GM21529 (cell line): ENCODE measurements at regions not wholly inside any gene's neighbourhood (a gene's known extent, or its start where the extent isn't known, plus 50 kb on each side); places are given as distances from the start of the nearest gene placed in this dataset.

Experiments used
- ATAC-seq: cut with Tn5 transposase; IDR thresholded peaks from one replicate; pipeline ENCODE4 v1.9.1; 2021; ENCODE audit not compliant: unreplicated experiment

- no peak for ATAC-seq
Measured at GRCh38 chrX:88397551-88397950, 349.5 kb upstream of the CPXCR1 start.

GRCh38 chrX:88416002-88416401, 331.0 kb upstream of the CPXCR1 start:
- ATAC-seq: no peak

GRCh38 chrX:88416965-88417364, 330.1 kb upstream of the CPXCR1 start:
- no peak for ATAC-seq

GRCh38 chrX:88424071-88424470, 323.0 kb upstream of the CPXCR1 start:
- ATAC-seq: no peak

- ATAC-seq: no peak
Measured at GRCh38 chrX:88424541-88424940, 322.5 kb upstream of the CPXCR1 start.

- no peak for ATAC-seq
Measured at GRCh38 chrX:88425739-88426138, 321.3 kb upstream of the CPXCR1 start.

- no peak for ATAC-seq
Measured at GRCh38 chrX:88437563-88437962, 309.5 kb upstream of the CPXCR1 start.

- ATAC-seq: no peak
Measured at GRCh38 chrX:88438209-88438608, 308.8 kb upstream of the CPXCR1 start.

- no peak for ATAC-seq
Measured at GRCh38 chrX:88439935-88440334, 307.1 kb upstream of the CPXCR1 start.
